Right renal cortex interstitium (tissue), 3 donors: ENCODE measurements at regions not wholly inside any gene's neighbourhood (a gene's known extent, or its start where the extent isn't known, plus 50 kb on each side); places are given as distances from the start of the nearest gene placed in this dataset.

Source experiments
- DNase-seq, 3 donors: peaks; one replicate each; pipeline ENCODE4 v3.0.0-alpha.2; 2013; ENCODE audit warnings: low read depth in 3 of 3, low spot score in 2 of 3

DNA sequence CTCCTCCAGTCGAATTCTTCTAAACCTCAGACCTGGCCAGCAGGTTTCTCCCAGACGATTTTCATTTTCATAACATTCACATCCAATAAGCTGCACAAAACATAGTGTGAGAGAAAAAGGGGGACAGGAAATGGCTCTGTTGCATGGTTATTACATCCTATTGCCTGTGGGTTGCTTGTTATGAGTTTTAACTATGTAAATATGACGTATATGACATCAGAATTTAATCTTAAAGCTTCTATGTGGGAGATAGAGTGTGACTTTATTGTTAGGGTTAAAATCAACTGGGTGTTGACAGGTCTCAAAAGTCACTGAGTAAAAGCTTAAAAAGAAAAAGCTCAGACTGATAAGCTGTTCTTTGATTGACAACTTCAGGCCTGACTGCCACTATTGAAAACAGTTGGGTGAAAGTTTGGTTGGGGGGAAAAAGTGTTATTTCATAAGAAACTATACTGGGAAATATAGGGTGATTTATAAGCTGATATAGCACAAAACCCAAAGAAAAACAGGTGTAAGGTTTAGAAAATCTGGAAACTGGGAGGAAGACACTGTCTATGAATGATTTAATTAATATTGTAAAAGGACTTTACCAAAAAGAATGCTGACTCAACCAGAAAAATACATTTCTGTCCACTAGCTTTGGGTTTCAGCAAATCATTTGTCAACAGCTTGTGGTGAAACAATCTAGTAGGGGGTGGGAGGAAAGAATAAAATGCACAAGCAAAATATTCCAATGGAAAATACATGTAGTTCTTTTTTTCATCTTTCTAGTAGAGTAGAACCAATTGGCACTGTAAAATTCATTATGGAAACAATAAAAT lies 134.1 kb upstream of the CEP162 start:
- no peak for DNase-seq

DNA sequence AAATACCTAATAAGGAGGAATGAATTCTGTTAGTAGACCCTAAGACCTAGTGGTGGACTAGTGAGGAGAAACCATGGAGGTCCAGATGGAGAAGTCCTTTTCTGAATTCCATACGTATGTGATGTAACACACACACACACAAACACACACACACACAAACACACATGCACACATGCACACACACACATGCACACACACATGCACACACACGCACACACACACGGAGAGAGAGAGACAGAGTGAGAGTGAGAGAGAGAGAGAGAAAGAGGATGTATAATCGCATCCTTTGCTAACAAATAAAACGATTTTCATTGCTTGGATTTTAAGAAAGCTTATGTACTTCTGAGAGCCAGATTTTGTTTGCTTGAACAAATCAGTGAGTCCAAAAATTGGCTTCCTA lies 132.6 kb upstream of the CEP162 start:
- no peak for DNase-seq

- DNase-seq, result no peak
These were observed 131.1 kb upstream of the CEP162 start for GRCh38 chr6:84358581-84358980.

DNA sequence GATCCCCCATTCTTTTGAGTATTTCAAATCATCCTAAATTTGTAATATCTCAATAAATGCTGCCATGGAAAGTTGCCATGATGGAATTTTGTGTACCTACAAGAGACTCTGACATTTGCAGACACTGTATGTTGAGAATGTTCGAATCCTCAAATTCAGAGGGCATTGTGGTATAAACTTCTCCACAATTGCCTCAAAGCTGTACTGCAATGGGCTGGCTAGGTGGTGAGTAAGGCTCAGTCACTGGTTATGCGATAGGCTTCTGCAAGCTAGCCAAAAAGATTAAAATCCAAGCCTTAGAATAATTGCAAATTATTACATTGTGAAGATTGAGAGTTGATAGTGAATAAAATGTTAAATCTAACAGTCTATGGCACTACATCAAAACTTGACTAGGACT lies 130.2 kb upstream of the CEP162 start:
- no peak for DNase-seq

GRCh38 chr6:84356907-84357306 lies 129.5 kb upstream of the CEP162 start:
- DNase-seq, result no peak

GRCh38 chr6:84353459-84354423 lies 126.3 kb upstream of the CEP162 start:
- no peak for DNase-seq

GRCh38 chr6:84350397-84350796 lies 123.0 kb upstream of the CEP162 start:
- no peak for DNase-seq

- DNase-seq, result no peak
These were observed 122.1 kb upstream of the CEP162 start for GRCh38 chr6:84349542-84349941.

DNA sequence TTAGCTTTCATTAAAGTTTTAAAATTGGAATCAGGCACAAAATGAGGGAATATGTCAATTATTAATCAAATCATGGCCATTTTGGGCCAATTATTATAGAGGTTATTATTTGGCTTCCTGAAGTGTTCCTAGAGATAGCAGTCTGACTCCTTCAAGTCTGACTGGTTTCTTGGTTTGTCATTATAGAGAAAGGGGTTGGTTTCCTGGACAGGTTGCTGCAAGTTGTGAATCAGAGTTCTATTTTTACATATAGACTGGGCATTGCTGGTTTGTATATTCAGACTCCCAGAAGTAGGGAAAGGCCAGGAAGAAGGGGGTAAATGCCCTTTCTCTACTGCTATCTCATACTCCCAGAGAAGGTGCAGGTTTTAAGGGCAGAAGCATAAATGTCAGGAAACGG lies 121.4 kb upstream of the CEP162 start:
- no peak for DNase-seq

DNA sequence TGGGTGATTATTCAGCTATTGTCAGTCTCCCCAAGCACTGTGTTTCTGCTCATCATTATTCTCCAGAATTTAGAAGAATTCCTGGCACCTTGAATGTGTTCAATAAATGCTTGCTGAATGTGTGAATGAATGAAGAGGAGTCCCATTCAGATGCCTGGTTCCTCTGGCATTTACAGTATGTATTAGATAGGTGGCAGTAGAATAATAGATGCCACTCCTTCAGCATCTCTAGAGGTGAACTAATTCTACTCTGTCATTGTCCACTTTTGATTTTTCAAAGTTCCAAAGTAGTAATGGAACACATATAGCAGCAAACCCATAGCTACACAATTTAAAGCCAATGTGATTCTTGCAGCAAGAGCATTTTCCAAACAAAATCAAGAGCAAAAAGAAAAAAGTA lies 118.9 kb upstream of the CEP162 start:
- no peak for DNase-seq

- no peak for DNase-seq
These were observed 116.6 kb upstream of the CEP162 start for GRCh38 chr6:84344005-84344404.

- DNase-seq, result no peak
These were observed 113.0 kb upstream of the CEP162 start for GRCh38 chr6:84340422-84340821.

DNA sequence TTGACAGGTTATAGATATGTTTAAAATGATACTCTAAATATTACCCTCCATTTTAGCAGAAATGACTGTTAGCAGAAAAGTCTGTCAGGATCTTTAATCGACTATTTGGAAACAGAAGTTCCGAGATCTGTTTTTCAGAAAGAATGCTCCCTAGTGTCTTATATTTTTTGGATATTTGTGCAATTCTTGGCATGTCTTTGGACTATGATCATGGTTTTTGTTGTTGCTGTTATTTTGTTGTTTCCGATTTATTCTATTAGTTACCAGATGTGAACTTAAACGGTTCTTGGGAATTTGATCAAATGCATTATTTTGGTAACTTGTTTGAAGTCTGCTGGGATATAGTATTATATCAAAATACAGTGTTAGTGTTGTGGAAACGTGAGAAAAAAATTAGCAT lies 106.4 kb upstream of the CEP162 start:
- no peak for DNase-seq

- no peak for DNase-seq
These were observed 104.9 kb upstream of the CEP162 start for GRCh38 chr6:84332139-84333034.

GRCh38 chr6:84330325-84330724 lies 102.9 kb upstream of the CEP162 start:
- DNase-seq, result no peak

- DNase-seq, result no peak
These were observed 102.1 kb upstream of the CEP162 start for GRCh38 chr6:84329516-84329915.

DNA sequence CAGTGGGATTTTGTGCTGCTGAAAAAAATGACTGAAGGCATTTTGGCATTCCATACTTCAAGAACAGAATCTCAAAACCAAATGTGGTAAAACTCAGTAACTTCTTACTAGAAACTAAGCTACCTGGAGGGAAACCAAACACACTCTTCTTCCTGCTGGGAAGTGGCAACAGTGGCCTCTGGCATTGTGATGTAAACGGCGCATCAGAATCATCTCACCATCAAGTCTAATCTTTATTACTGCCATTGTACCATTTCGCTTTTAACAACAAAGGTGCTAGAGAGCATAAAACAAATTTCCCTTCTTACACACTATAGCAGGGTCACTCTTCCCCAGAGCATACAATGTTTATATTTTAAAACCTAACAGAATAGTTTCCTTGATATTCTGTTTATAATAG lies 101.6 kb upstream of the CEP162 start:
- DNase-seq, result no peak

- DNase-seq, result no peak
These were observed 90.0 kb upstream of the CEP162 start for GRCh38 chr6:84317463-84317862.

GRCh38 chr6:84314377-84314898 lies 87.0 kb upstream of the CEP162 start:
- DNase-seq, result no peak

DNA sequence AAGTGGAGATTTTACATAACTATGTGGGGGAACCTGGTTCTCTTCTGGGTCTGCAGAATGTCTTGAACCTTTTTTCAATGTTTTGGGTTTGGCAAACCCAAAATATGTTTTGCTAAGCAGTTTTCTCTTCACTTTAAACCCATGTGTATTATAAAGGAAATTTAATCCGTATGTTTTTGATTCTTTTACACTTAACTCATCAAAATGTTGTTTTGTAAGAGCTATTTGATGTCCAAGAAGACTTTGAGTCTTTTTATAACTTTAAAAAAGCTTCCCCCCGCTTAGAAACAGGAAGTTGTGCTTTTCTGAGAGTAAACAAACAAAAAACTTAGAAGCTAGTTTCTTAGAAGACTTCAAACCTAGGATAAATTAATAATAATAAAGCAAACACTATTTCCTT lies 81.9 kb upstream of the CEP162 start:
- no peak for DNase-seq

DNA sequence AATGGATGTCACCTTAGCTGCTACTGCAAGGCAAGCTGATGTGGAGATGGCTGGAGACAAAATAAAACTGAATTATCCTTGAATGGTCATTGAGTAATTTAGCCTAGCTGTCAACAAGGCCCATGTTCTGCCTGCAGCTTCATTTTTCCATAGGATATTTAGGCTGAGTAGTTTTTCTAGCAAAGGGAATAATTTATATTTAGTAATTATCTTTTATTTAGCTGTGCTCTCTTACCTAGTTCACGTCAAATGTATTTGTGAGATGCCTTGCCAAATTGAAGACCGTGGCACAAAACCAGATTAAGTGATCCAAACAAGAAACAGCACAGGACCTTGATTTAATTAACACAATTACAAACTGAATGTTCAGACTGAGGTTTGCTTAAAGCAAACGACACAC lies 77.4 kb upstream of the CEP162 start:
- no peak for DNase-seq
